HepG2 (cell line): ENCODE measurements at regions not wholly inside any gene's neighbourhood (a gene's known extent, or its start where the extent isn't known, plus 50 kb on each side); places are given as distances from the start of the nearest gene placed in this dataset.
A peak's percentile ranks its signal among the peaks of the same experiment; 100 is the strongest.

ENCODE experiments used
- ATAC-seq: fragments of 200-7000 bp; cut with Tn5 transposase; 3 replicates; pipeline ENCODE4 v1.9.1; 2020; ENCODE audit warnings: mild to moderate bottlenecking, moderate library complexity
- BruUV-seq: library from RNA; stranded (reverse); fragments of 400-500 nt; replicated peaks from 2 replicates; lab custom pipeline; 2021; lab: Mats Ljungman, UMichigan
- CTCF ChIA-PET: fragments of 300-600 bp; formaldehyde crosslinking; extraction: SDS; loops from one replicate; lab custom pipeline; 2021; ENCODE audit warnings: low total read pairs, inconsistent platforms, low intra/inter-chr PET ratio; lab: Yijun Ruan, JAX
- POLR2A ChIA-PET: fragments of 350-600 bp; sonication (Branson Sonifier 250); formaldehyde crosslinking; loops from one replicate; lab custom pipeline; 2020; ENCODE audit warnings: antibody characterized with exemption, inconsistent platforms; lab: Yijun Ruan, JAX
- DNase-seq: peaks from one replicate; pipeline ENCODE4 v3.0.0-alpha.2; 2015; ENCODE audit warnings: low spot score
- FAIRE-seq: peaks from 3 replicates; lab custom pipeline; 2011; peaks lifted over from hg19 to GRCh38; lab: Jason Lieb, UNC
- H2AFZ ChIP-seq: one replicate; pipeline ENCODE4 v1.6.1; 2011; ENCODE audit warnings: low read length, inconsistent platforms
- H3K27ac ChIP-seq: fragments of 300-600 bp; 3 replicates; pipeline ENCODE4 v1.8.0; 2011; ENCODE audit warnings: mixed run types, mild to moderate bottlenecking, mixed read lengths, low read length, inconsistent platforms; ENCODE audit not compliant: insufficient read depth; ENCODE audit errors: extremely low read length
- H3K27me3 ChIP-seq, 2 experiments: fragments of 200-600 bp in 1 of 2; 2 replicates in 1 of 2; 3 replicates in 1 of 2; pipeline versions ENCODE4 v1.6.0 to v1.8.0; 2011; ENCODE audit warnings: low read length in 2 of 2, mild to moderate bottlenecking in 2 of 2, moderate library complexity in 2 of 2, inconsistent platforms in 1 of 2; ENCODE audit not compliant: insufficient read depth in 2 of 2, control insufficient read depth in 1 of 2
- H3K36me3 ChIP-seq, 2 experiments: fragments of 200-600 bp in 1 of 2; replicated peaks in 1 of 2; 2 replicates in 1 of 2; 3 replicates in 1 of 2; pipeline versions ENCODE4 v1.5.1 to v1.8.0; 2011; ENCODE audit warnings: low read length in 2 of 2, inconsistent platforms in 1 of 2; ENCODE audit not compliant: insufficient read depth in 2 of 2, control insufficient read depth in 1 of 2
- H3K4me1 ChIP-seq: 2 replicates; pipeline ENCODE4 v1.5.1; 2012; ENCODE audit warnings: low read length, inconsistent platforms; ENCODE audit not compliant: insufficient read depth
- H3K4me2 ChIP-seq: 2 replicates; pipeline ENCODE4 v1.6.0; 2011; ENCODE audit warnings: low read depth, low read length, inconsistent platforms
- H3K4me3 ChIP-seq, 3 experiments: fragments of 200-600 bp in 1 of 3; sonication (generic), shearing (Covaris generic) in 1 of 3; replicated peaks in 1 of 3; 2 replicates each; pipeline ENCODE4 v1.5.1; 2011 to 2016; ENCODE audit warnings: low read length in 3 of 3, inconsistent platforms in 2 of 3, low read depth in 2 of 3, mild to moderate bottlenecking in 2 of 3, control low read depth in 1 of 3, mixed read lengths in 1 of 3; ENCODE audit not compliant: insufficient read depth in 1 of 3
- H3K79me2 ChIP-seq: one replicate; pipeline ENCODE4 v1.6.1; 2011; ENCODE audit warnings: low read length, inconsistent platforms; ENCODE audit not compliant: insufficient read depth
- H3K9ac ChIP-seq: 2 replicates; pipeline ENCODE4 v1.6.0; 2011; ENCODE audit warnings: mild to moderate bottlenecking, low read depth, low read length, inconsistent platforms; ENCODE audit not compliant: insufficient read depth
- H3K9me3 ChIP-seq: 2 replicates; pipeline ENCODE4 v1.5.1; 2012; ENCODE audit warnings: mild to moderate bottlenecking, low read length
- H4K20me1 ChIP-seq: 2 replicates; pipeline ENCODE4 v1.6.0; 2011; ENCODE audit warnings: inconsistent platforms, mild to moderate bottlenecking, low read length, moderate library complexity; ENCODE audit not compliant: insufficient read depth
- MAFF ChIP-seq: IDR thresholded peaks from 2 replicates; pipeline ENCODE4 v1.6.1; 2011; ENCODE audit warnings: low read depth, low read length, improper control_type of control experiment
- MAFK ChIP-seq, 2 experiments: IDR thresholded peaks in 1 of 2; conservative IDR thresholded peaks in 1 of 2; 2 replicates each; pipeline ENCODE4 v1.6.1; 2011; ENCODE audit warnings: improper control_type of control experiment in 2 of 2, low read length in 2 of 2
- REL ChIP-seq: sonication (generic); formaldehyde crosslinking; conservative IDR thresholded peaks from 2 replicates; pipeline ENCODE4 v1.8.0; 2022; ENCODE audit warnings: mild to moderate bottlenecking, missing genetic modification reagents, moderate library complexity
- RNF219 ChIP-seq: sonication (generic); formaldehyde crosslinking; IDR thresholded peaks from 2 replicates; pipeline ENCODE4 v1.5.0; 2020; ENCODE audit warnings: mild to moderate bottlenecking, missing genetic modification reagents
- SCMH1 ChIP-seq: sonication (generic); formaldehyde crosslinking; IDR thresholded peaks from 2 replicates; pipeline ENCODE4 v1.9.0; 2021; ENCODE audit warnings: missing genetic modification reagents, mild to moderate bottlenecking, borderline replicate concordance
- SIX4 ChIP-seq: sonication (generic); formaldehyde crosslinking; IDR thresholded peaks from 2 replicates; pipeline ENCODE4 v1.4.0; 2020; ENCODE audit warnings: missing genetic modification reagents
- SRY ChIP-seq: sonication (generic); formaldehyde crosslinking; IDR thresholded peaks from 2 replicates; pipeline ENCODE4 v1.8.0; 2022; ENCODE audit warnings: mild to moderate bottlenecking, missing genetic modification reagents
- TFE3 ChIP-seq: IDR thresholded peaks from 2 replicates; pipeline ENCODE4 v1.6.1; 2016
- ZNF512 ChIP-seq: sonication (generic); formaldehyde crosslinking; IDR thresholded peaks from 2 replicates; pipeline ENCODE4 v1.4.0; 2020; ENCODE audit warnings: mild to moderate bottlenecking, missing genetic modification reagents
- ZNF747 ChIP-seq: sonication (generic); formaldehyde crosslinking; IDR thresholded peaks from 2 replicates; pipeline ENCODE4 v1.8.1; 2023; ENCODE audit warnings: missing genetic modification reagents, mild to moderate bottlenecking, borderline replicate concordance
- WGBS: methylation state at CpG from one replicate; pipeline ENCODE4 v1.1.6; 2017; ENCODE audit warnings: low lambda C conversion rate; 5-methylcytosine and 5-hydroxymethylcytosine counted together
- in situ Hi-C: cut with HindIII; loops from 2 replicates; pipeline ENCODE4 v1.10.0; 2017; ENCODE audit warnings: low pct_unique_long_range_greater_than_20kb; ENCODE audit not compliant: extremely low pct_ligation_motif_present
- intact Hi-C: fragments of 100-400 bp; cut with micrococcal nuclease; formaldehyde crosslinking; loops from one replicate; pipeline ENCODE4 v1.10.0; 2022; ENCODE audit not compliant: unreplicated experiment

- intact Hi-C loops = no loop called here
- DNase-seq (no peak), FAIRE-seq (no peak), ATAC-seq (no peak)
- Histone ChIP-seq H3K4me2 (no peak overlapping the region), H3K9me3 (no peaks in the 10 kb centered on the region), H2AFZ (no peak overlapping the region), H3K4me3 (no peak overlapping the region), H3K79me2 (no peaks in the 10 kb centered on the region), H4K20me1 (no peaks in the 10 kb centered on the region), H3K9ac (no peak overlapping the region), H3K4me1 (no peaks in the 10 kb centered on the region), H3K27me3 (no peaks in the 10 kb centered on the region), H3K27ac (no peak overlapping the region), H3K36me3 (no peaks in the 10 kb centered on the region)
- no peak for TF ChIP-seq ZNF747
- no peak for TF ChIP-seq TFE3 (CRISPR knock-in tag)
- TF ChIP-seq RNF219 = no peak
- peak; percentile 55 for TF ChIP-seq MAFF
- no peak for TF ChIP-seq ZNF512 (CRISPR knock-in tag)
- TF ChIP-seq REL (CRISPR knock-in tag) = no peak
- no peak for TF ChIP-seq SIX4 (CRISPR knock-in tag)
- TF ChIP-seq SRY (CRISPR knock-in tag) = no peak
- no peak for TF ChIP-seq SCMH1
- peak; percentile 47 to 74; a peak in 2 of 4 replicates for TF ChIP-seq MAFK (conservative IDR thresholded peaks at IDR 0.05 in 1 of 2, IDR thresholded peaks at IDR 0.05 in 1 of 2; ENCODE audit: low read length in 2 of 2)
- no TSS peak for BruUV-seq
- WGBS = 1% methylated on average over 4 of the region's 4 CpGs
- POLR2A ChIA-PET = no interaction called here
- CTCF ChIA-PET = no interaction called here
- in situ Hi-C loops = no loop called here
Observed at GRCh38 chr5:117436846-117437245, 862.2 kb upstream of the SEMA6A start.
